Muscle of leg (tissue), 3 donors: ENCODE measurements at regions not wholly inside any gene's neighbourhood (a gene's known extent, or its start where the extent isn't known, plus 50 kb on each side); places are given as distances from the start of the nearest gene placed in this dataset.

Experiments used
- DNase-seq: peaks from one replicate; pipeline ENCODE4 v3.0.0; 2013
- H3K27ac ChIP-seq: one replicate; pipeline ENCODE4 v1.5.1; 2013; ENCODE audit warnings: mild to moderate bottlenecking, low read length, control low read depth
- H3K27me3 ChIP-seq: one replicate; pipeline ENCODE4 v1.6.1; 2013; ENCODE audit warnings: low read length; ENCODE audit not compliant: control insufficient read depth, insufficient read depth
- H3K36me3 ChIP-seq: one replicate; pipeline ENCODE4 v1.6.1; 2013; ENCODE audit warnings: low read length; ENCODE audit not compliant: control insufficient read depth, insufficient read depth
- H3K4me1 ChIP-seq: one replicate; pipeline ENCODE4 v1.6.1; 2013; ENCODE audit warnings: low read length; ENCODE audit not compliant: control insufficient read depth, insufficient read depth
- H3K4me3 ChIP-seq: one replicate; pipeline ENCODE4 v1.5.1; 2013; ENCODE audit warnings: low read length, control low read depth
- H3K9me3 ChIP-seq: replicated peaks from 2 replicates; pipeline ENCODE4 v1.6.1; 2013; ENCODE audit warnings: low read depth, low read length; ENCODE audit not compliant: control insufficient read depth
- WGBS: methylation state at CpG from one replicate; pipeline ENCODE4 v1.1.5; 2013; ENCODE audit warnings: missing lambda C conversion rate; ENCODE audit not compliant: insufficient coverage; 5-methylcytosine and 5-hydroxymethylcytosine counted together

GRCh38 chr9:14967450-14968321 lies 57.5 kb upstream of the FREM1 start:
- 84% methylated on average over 2 of the region's 8 CpGs for WGBS
- no peak for DNase-seq
- Histone ChIP-seq H3K27ac (no peak overlapping the region), H3K27me3 (no peaks in the 10 kb centered on the region), H3K9me3 (no peaks in the 10 kb centered on the region), H3K4me1 (no peaks in the 10 kb centered on the region), H3K36me3 (no peaks in the 10 kb centered on the region), H3K4me3 (no peak overlapping the region)

- peak overlapping the region; percentile 40 for H3K27ac ChIP-seq
These were observed 52.1 kb upstream of the FREM1 start for GRCh38 chr9:14962193-14962882.

GRCh38 chr9:14961372-14962068 lies 51.3 kb upstream of the FREM1 start:
- DNase-seq = no peak
- H3K36me3 ChIP-seq = no peaks in the 10 kb centered on the region
- peaks cover 5% of the 10 kb centered on the region for H3K4me1 ChIP-seq
- no peaks in the 10 kb centered on the region for H3K9me3 ChIP-seq
- H3K27ac ChIP-seq = no peak overlapping the region
- no peaks in the 10 kb centered on the region for H3K27me3 ChIP-seq
- 83% methylated on average over 4 of the region's 6 CpGs for WGBS
- no peak overlapping the region for H3K4me3 ChIP-seq

More at GRCh38 chr9:14962193-14962882, 52.1 kb upstream of the FREM1 start:
- Histone ChIP-seq H3K27me3 (no peaks in the 10 kb centered on the region), H3K4me1 (peaks cover 4% of the 10 kb centered on the region), H3K4me3 (no peak overlapping the region), H3K9me3 (no peaks in the 10 kb centered on the region), H3K36me3 (no peaks in the 10 kb centered on the region)
- DNase-seq = peak; percentile 41
- 54% methylated on average over 2 of the region's 4 CpGs for WGBS

GRCh38 chr9:14960881-14961280 lies 50.7 kb upstream of the FREM1 start:
- H3K9me3 ChIP-seq = no peaks in the 10 kb centered on the region
- 83% methylated on average over 1 of the region's 4 CpGs for WGBS

More at GRCh38 chr9:14960881-14961280, 50.7 kb upstream of the FREM1 start:
- no peaks in the 10 kb centered on the region for H3K36me3 ChIP-seq
- no peak for DNase-seq
- H3K27me3 ChIP-seq = no peaks in the 10 kb centered on the region
- peaks cover 5% of the 10 kb centered on the region for H3K4me1 ChIP-seq
- H3K4me3 ChIP-seq = no peak overlapping the region
- H3K27ac ChIP-seq = no peak overlapping the region
